KBM-7 (cell line): ENCODE measurements at regions not wholly inside any gene's neighbourhood (a gene's known extent, or its start where the extent isn't known, plus 50 kb on each side); places are given as distances from the start of the nearest gene placed in this dataset.

Source experiments
- DNase-seq: peaks from one replicate; pipeline ENCODE4 v3.0.0-alpha.2; 2015
- in situ Hi-C: fragments of 300-500 bp; cut with MboI; formaldehyde crosslinking; loops from 2 replicates; pipeline ENCODE4 v1.14.3; 2020; ENCODE audit warnings: low sequenced_read_pairs, low pct_unique_long_range_greater_than_20kb, mixed read lengths

GRCh38 chr6:132969196-132969595, 154.8 kb downstream of the RPS12 start:
- in situ Hi-C loops, result no loop called here
- no peak for DNase-seq

- DNase-seq, result no peak
Observed at GRCh38 chr6:132971676-132972075, 157.3 kb downstream of the RPS12 start.

DNA sequence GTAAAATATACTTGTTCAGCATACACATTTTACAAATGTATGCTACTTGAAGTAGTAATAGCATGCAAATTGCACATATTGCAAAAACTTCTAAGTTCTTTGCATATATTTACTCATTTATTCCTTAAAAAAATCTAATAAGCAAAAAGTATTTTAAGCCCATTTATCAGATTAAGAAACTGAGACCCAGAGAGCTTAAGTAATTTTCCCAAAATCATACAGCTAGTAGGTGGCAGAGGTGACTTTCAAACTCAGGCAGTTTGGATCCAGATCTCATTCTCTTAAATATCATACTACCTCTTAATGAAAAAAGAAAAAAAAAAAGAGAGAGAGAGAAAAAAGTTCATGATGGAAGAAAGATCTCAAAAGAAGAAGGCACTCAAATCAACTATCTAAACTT, 157.9 kb downstream of the RPS12 start:
- in situ Hi-C loops, result no loop called here
- no peak for DNase-seq

More at GRCh38 chr6:132971676-132972075, 157.3 kb downstream of the RPS12 start:
- in situ Hi-C loops, result no loop called here

- no peak for DNase-seq
- in situ Hi-C loops, result no loop called here
Observed at GRCh38 chr6:132972971-132973370, 158.6 kb downstream of the RPS12 start.

GRCh38 chr6:132973514-132973993, 159.2 kb downstream of the RPS12 start:
- in situ Hi-C loops, result no loop called here
- no peak for DNase-seq

DNA sequence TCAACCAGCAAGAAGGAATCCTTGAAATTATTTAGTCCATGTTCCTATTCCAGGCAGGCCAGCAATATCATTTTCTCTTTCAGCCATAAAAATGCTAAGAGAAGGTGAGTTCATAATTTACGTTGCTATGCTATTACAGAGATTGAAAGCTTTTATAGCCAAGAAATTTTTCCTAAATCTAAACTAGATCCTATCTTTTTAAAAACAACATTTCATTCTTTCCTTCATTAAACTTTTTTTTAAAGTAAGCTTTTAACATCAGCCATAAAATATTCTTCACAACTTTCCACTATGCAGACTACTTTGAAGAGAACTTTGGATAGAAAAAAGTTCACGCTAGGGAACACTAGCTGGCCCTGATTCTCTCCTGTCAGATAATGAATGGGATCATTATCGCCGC, 159.8 kb downstream of the RPS12 start:
- in situ Hi-C loops, result no loop called here
- DNase-seq, result no peak

DNA sequence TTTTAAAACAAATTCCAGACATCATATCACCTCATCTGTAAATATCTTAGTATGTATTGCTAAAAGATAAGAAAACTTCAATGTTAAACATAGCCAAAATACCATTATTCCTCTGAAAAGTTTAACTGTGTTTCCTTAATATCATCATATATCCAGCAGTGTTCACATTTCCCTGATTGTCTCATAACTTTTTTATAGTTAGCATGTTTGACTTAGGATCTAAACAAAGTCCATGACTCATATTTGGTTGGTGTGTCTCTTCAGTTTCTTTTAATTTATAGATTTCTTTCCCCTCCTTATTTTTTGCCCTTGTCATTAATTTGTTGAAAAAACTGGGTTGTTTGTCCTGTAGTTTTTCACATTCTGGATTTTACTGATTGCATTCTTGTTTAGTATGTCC, 163.0 kb downstream of the RPS12 start:
- in situ Hi-C loops, result no loop called here
- no peak for DNase-seq

DNA sequence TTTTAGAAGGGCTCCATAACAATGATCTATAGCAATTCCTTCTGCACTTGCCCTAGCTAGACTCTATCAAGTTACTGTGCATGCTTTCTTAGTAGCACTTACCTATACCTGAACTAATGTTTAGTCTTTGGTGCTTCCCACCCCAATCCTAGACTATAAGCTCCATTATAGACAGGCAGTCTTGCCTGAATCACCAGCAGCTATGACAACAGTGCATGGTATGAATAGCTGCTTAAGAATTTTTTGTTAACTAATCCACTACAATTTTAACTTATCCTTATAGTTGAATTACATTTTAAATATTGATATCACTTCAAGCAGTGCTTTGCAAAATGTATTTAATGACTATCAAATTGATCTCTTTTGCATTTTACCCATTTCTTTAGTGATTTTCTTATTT, 164.3 kb downstream of the RPS12 start:
- in situ Hi-C loops, result no loop called here
- DNase-seq, result no peak

DNA sequence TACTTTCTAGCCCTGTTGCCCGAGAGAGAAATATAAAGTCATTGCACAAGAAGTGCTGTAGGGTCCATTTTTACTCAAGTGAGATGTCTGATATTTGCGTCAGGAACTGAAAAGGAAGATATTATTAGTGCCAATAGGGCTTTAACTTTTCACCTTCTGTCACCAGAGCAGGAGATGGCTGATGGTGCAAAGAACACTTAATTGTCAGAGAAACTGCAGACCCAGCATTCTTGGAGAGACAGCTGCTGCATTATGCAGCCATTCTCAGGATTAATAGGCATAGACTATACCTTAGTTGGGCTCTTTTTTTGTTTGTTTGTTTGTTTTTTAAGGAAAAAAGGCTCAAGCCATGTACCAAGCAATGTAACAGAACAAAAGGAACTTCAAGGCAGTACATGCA, 179.4 kb downstream of the RPS12 start:
- no peak for DNase-seq
- in situ Hi-C loops, result no loop called here

DNA sequence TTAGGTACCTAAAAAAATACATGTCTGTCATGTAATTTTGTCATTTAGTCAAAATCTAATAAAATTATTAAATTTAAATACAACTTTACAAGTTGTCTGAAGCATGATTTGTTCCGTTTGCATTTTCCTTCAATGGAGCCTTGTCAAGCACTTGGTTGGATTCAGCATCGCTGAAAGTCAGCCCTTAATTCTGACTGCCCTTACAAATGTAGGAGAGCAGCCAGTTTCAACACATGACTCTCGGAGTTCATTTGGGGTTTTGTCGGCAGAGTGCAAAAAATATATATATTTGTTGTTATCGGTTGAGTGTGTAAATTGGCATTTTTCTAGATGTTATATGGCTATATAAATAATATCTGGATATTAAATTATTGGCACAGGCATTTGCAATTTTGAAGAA, 180.6 kb downstream of the RPS12 start:
- in situ Hi-C loops, result no loop called here
- no peak for DNase-seq

DNA sequence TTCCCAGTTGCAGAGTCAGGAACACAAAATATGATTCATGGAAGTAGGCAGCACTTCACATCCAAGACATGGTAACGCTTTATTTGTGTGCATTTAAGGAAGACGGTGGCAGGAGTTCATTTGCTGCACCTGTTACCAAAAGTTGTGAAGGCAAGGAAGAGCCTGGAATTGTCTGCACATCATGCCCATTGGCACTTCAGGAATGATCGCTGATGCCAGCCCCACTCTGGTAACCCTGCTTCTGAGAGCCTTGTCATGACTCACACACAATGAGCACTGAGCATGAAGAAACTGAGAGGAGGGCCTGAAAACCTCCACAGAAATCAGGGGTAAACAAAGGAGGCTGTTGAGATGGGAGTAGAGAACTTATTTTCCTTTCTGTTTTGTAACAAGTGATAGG, 181.1 kb downstream of the RPS12 start:
- in situ Hi-C loops, result no loop called here
- no peak for DNase-seq

- in situ Hi-C loops, result no loop called here
- DNase-seq, result no peak
Observed at GRCh38 chr6:132998418-132998817, 184.0 kb downstream of the RPS12 start.

- DNase-seq, result no peak
- in situ Hi-C loops, result no loop called here
Observed at GRCh38 chr6:133001040-133001565, 186.7 kb downstream of the RPS12 start.

DNA sequence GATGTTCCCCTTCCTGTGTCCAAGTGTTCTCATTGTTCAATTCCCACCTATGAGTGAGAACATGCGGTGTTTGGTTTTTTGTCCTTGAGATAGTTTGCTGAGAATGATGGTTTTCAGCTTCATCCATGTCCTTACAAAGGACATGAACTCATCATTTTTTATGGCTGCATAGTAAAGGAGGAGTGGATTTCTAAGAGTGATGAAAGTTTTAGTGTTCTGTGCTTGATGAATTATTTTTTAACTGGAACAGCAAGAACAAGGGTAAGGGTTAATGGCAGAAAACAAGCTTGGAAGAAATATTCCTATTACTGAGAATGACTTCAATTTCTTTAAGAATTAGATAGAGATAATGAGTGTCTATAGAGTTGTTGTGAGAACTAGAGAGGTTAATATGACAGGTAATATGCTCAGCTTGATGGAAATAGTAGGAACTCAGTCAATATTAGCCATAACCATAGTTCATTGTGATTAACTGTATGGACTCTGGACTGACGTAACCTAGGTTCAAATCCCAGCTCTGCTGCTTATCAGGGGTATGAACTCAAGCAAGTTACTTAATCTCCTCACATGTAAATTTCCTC, 190.0 kb downstream of the RPS12 start:
- in situ Hi-C loops, result no loop called here

GRCh38 chr6:133012774-133013173, 198.4 kb downstream of the RPS12 start:
- DNase-seq, result no peak
- in situ Hi-C loops, result no loop called here

More for the DNA sequence above, 190.0 kb downstream of the RPS12 start:
- DNase-seq, result no peak

- no peak for DNase-seq
- in situ Hi-C loops, result no loop called here
Observed at GRCh38 chr6:133016631-133017030, 202.3 kb downstream of the RPS12 start.

DNA sequence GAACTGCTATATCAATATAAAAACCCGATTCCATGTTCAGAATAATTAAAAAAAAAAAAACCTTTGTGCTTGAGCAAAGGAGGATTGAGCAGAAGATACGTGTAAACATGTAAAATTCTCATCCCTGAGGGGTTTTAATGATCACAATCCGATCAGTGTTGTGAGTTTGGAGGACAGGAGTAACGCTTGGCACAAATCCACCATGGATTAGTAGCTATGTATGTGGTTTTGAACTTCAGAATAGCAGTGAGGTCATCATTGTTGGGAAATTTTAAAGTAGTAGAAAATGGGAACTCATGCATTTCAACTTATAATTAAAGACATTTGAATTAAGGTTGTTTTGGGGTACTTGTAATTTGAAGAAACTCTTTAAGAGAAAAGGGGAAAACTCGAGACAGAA, 203.2 kb downstream of the RPS12 start:
- DNase-seq, result no peak
- in situ Hi-C loops, result no loop called here

GRCh38 chr6:133026705-133027104, 212.3 kb downstream of the RPS12 start:
- in situ Hi-C loops, result no loop called here
- no peak for DNase-seq

- in situ Hi-C loops, result no loop called here
Observed at GRCh38 chr6:133033263-133033662, 207.9 kb upstream of the EYA4 start.

DNA sequence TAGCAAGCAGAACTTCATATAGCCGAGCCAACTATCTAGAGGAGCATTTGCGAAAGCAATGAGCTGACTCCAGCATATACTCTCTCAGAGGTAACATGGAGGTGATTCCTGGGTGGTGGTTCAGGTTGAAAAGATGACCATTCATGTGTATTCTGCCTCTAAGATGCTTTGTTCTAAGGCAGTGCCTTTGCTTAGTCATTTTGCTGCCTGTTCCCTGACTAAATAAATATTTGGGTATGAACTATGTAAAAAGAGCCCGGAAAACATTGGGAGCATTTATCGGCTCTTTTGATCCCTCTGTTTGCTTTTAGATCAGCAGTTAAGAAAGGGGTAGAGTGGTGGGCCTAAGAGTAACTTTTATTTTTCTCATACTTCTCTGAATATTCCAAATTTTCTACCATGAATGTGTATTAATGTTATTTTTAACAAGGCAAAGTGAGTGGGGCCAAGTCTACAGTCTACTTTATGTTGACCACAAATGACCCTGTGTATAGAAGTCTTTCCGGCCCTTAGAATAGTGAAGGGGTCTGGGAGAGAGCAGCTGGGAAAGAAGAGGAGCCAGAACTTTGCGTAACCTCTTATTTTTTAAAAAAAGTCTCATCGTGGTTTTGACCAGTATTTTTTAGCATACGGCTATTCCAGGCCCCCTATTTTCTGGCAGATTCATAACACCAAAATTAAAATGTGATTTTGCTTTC, 206.5 kb upstream of the EYA4 start:
- DNase-seq, result no peak
- in situ Hi-C loops, result no loop called here

More at GRCh38 chr6:133033263-133033662, 207.9 kb upstream of the EYA4 start:
- no peak for DNase-seq
